Keratinocyte (primary cell): ENCODE measurements at regions not wholly inside any gene's neighbourhood (a gene's known extent, or its start where the extent isn't known, plus 50 kb on each side); places are given as distances from the start of the nearest gene placed in this dataset.

Experiments
- DNase-seq: peaks from one replicate; pipeline ENCODE4 v3.0.0-alpha.2; 2011; ENCODE audit warnings: low read depth, missing footprints, low spot score
- FAIRE-seq: peaks from 2 replicates; lab custom pipeline; 2011; peaks lifted over from hg19 to GRCh38; lab: Jason Lieb, UNC
- H2AFZ ChIP-seq: 2 replicates; pipeline ENCODE4 v1.6.0; 2012; ENCODE audit warnings: low read length, control low read depth, inconsistent platforms; ENCODE audit not compliant: control insufficient read depth
- H3K27ac ChIP-seq: 2 replicates; pipeline ENCODE4 v1.5.1; 2011; ENCODE audit warnings: low read length; ENCODE audit not compliant: control insufficient read depth, insufficient read depth
- H3K27me3 ChIP-seq: 3 replicates; pipeline ENCODE4 v1.6.0; 2011; ENCODE audit warnings: low read length; ENCODE audit not compliant: control insufficient read depth, insufficient read depth; ENCODE audit errors: extremely low read depth
- H3K36me3 ChIP-seq, 2 experiments: 2 replicates in 1 of 2; 3 replicates in 1 of 2; pipeline ENCODE4 v1.5.1; 2011; ENCODE audit warnings: low read length in 2 of 2, mild to moderate bottlenecking in 1 of 2; ENCODE audit not compliant: control insufficient read depth in 2 of 2, insufficient read depth in 2 of 2; ENCODE audit errors: extremely low read depth in 1 of 2
- H3K4me1 ChIP-seq: 3 replicates; pipeline ENCODE4 v1.5.1; 2011; ENCODE audit warnings: low read length; ENCODE audit not compliant: control insufficient read depth, insufficient read depth; ENCODE audit errors: extremely low read depth
- H3K4me2 ChIP-seq: 3 replicates; pipeline ENCODE4 v1.6.0; 2011; ENCODE audit warnings: low read depth, low read length; ENCODE audit not compliant: control insufficient read depth, insufficient read depth; ENCODE audit errors: extremely low read depth
- H3K4me3 ChIP-seq, 3 experiments: fragments of 200-600 bp in 1 of 3; sonication (generic) in 1 of 3; 2 replicates in 2 of 3; 3 replicates in 1 of 3; pipeline ENCODE4 v1.5.1; 2011 to 2016; ENCODE audit warnings: low read length in 3 of 3, mild to moderate bottlenecking in 3 of 3, control low read depth in 2 of 3, inconsistent platforms in 1 of 3, low read depth in 1 of 3, mixed read lengths in 1 of 3, mixed run types in 1 of 3, moderate library complexity in 1 of 3; ENCODE audit not compliant: control insufficient read depth in 2 of 3, insufficient read depth in 2 of 3; ENCODE audit errors: extremely low read depth in 1 of 3
- H3K79me2 ChIP-seq: 2 replicates; pipeline ENCODE4 v1.6.0; 2012; ENCODE audit warnings: low read length; ENCODE audit not compliant: control insufficient read depth, insufficient read depth
- H3K9ac ChIP-seq: 3 replicates; pipeline ENCODE4 v1.6.0; 2011; ENCODE audit warnings: low read length; ENCODE audit not compliant: control insufficient read depth, insufficient read depth; ENCODE audit errors: extremely low read depth
- H3K9me1 ChIP-seq: 3 replicates; pipeline ENCODE4 v1.6.0; 2011; ENCODE audit warnings: low read length; ENCODE audit not compliant: control insufficient read depth, insufficient read depth; ENCODE audit errors: extremely low read depth
- H3K9me3 ChIP-seq: 2 replicates; pipeline ENCODE4 v1.5.1; 2012; ENCODE audit warnings: low read depth, low read length; ENCODE audit not compliant: control insufficient read depth
- H4K20me1 ChIP-seq: 3 replicates; pipeline ENCODE4 v1.6.0; 2011; ENCODE audit warnings: low read length; ENCODE audit not compliant: control insufficient read depth, insufficient read depth; ENCODE audit errors: extremely low read depth
- EZH2 ChIP-seq: IDR thresholded peaks from one replicate; pipeline ENCODE4 v1.6.1; 2012; ENCODE audit warnings: inconsistent platforms, mild to moderate bottlenecking, low read length, moderate library complexity
- dilution Hi-C: fragments of 300-500 bp; cut with MboI; formaldehyde crosslinking; loops from one replicate; pipeline ENCODE4 v1.7.0; 2020; ENCODE audit warnings: low sequenced_read_pairs; ENCODE audit not compliant: extremely low pct_ligation_motif_present
- TF ChIP-seq, protein P1 (sequence below), 3 experiments: IDR thresholded peaks in 1 of 3; conservative IDR thresholded peaks in 1 of 3; optimal IDR thresholded peaks in 1 of 3; 2 replicates in 2 of 3; 3 replicates in 1 of 3; pipeline versions ENCODE3 to v1.5.1; 2011; ENCODE audit warnings: low read length in 3 of 3, mild to moderate bottlenecking in 3 of 3, moderate library complexity in 2 of 3, control low read depth in 1 of 3, inconsistent platforms in 1 of 3; ENCODE audit not compliant: insufficient read depth in 2 of 3; ENCODE audit errors: extremely low read depth in 1 of 3

DNA sequence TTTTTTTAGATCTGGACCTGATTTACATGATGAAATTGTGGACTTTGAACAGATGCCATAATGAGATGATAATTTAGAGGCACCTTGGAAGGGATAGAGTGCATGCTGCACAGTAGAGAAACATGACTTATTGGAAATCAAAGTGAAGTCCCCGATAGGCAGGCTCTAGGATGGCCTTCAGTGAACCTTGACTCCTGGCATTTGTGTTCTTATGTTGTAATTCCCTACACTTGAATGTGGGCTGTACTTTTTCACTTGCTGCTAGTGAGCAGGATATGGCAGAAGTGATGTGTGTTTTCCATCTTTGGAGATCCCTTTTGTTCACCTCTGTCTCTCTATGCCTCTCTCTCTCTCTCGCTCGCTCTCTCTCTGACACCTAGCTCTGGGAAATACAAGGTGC is 1614.6 kb downstream of the PCDH9 start:
- TF ChIP-seq EZH2: no peak
- TF ChIP-seq, protein P1, sequence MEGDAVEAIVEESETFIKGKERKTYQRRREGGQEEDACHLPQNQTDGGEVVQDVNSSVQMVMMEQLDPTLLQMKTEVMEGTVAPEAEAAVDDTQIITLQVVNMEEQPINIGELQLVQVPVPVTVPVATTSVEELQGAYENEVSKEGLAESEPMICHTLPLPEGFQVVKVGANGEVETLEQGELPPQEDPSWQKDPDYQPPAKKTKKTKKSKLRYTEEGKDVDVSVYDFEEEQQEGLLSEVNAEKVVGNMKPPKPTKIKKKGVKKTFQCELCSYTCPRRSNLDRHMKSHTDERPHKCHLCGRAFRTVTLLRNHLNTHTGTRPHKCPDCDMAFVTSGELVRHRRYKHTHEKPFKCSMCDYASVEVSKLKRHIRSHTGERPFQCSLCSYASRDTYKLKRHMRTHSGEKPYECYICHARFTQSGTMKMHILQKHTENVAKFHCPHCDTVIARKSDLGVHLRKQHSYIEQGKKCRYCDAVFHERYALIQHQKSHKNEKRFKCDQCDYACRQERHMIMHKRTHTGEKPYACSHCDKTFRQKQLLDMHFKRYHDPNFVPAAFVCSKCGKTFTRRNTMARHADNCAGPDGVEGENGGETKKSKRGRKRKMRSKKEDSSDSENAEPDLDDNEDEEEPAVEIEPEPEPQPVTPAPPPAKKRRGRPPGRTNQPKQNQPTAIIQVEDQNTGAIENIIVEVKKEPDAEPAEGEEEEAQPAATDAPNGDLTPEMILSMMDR (optimal IDR thresholded peaks at IDR 0.05 in 1 of 3, IDR thresholded peaks at IDR 0.05 in 1 of 3, conservative IDR thresholded peaks at IDR 0.05 in 1 of 3; ENCODE audit: extremely low read depth in 1 of 3, insufficient read depth in 2 of 3, low read length in 3 of 3): no peak
- H3K79me2 ChIP-seq: no peaks in the 10 kb centered on the region
- H3K4me3 ChIP-seq: no peak overlapping the region
- no peaks in the 10 kb centered on the region for H3K9me1 ChIP-seq
- H3K27ac ChIP-seq: no peak overlapping the region
- no peak overlapping the region for H2AFZ ChIP-seq
- no peak for FAIRE-seq
- DNase-seq: no peak
- H4K20me1 ChIP-seq: no peaks in the 10 kb centered on the region
- H3K4me1 ChIP-seq: no peaks in the 10 kb centered on the region
- H3K4me2 ChIP-seq: no peak overlapping the region
- dilution Hi-C loops: no loop called here
- H3K36me3 ChIP-seq: no peaks in the 10 kb centered on the region
- H3K9ac ChIP-seq: no peak overlapping the region
- no peaks in the 10 kb centered on the region for H3K27me3 ChIP-seq
- H3K9me3 ChIP-seq: no peaks in the 10 kb centered on the region

DNA sequence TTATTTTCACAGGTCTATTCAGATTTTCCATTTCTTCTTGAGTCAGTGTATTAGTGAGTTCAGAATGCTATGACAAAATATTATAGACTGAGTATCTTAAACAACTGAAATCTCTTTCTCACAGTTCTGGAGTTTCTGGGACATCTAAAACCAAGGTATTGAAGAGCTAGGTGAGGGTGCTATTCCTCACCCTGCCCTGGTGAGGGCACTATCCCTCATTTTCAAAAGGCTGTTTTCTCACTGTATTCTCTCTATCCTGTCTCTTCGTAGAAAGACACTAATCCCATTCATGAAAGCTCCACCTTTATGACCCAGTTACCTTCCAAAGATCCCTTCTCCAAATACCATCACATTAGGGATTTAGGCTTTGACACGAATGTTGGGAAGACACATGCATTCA is 1617.1 kb downstream of the PCDH9 start:
- Histone ChIP-seq H3K36me3 (no peaks in the 10 kb centered on the region), H3K9me1 (no peaks in the 10 kb centered on the region), H3K9ac (no peak overlapping the region), H3K27ac (no peak overlapping the region), H3K4me3 (no peak overlapping the region), H3K79me2 (no peaks in the 10 kb centered on the region), H2AFZ (no peak overlapping the region), H3K9me3 (no peaks in the 10 kb centered on the region), H3K4me2 (no peak overlapping the region), H3K27me3 (no peaks in the 10 kb centered on the region), H4K20me1 (no peaks in the 10 kb centered on the region), H3K4me1 (no peaks in the 10 kb centered on the region)
- TF ChIP-seq EZH2: no peak
- TF ChIP-seq, protein P1 (optimal IDR thresholded peaks at IDR 0.05 in 1 of 3, IDR thresholded peaks at IDR 0.05 in 1 of 3, conservative IDR thresholded peaks at IDR 0.05 in 1 of 3; ENCODE audit: extremely low read depth in 1 of 3, insufficient read depth in 2 of 3, low read length in 3 of 3): no peak
- FAIRE-seq (no peak), DNase-seq (no peak)
- dilution Hi-C loops: no loop called here
